Midbrain (tissue), 1 donor: ENCODE measurements at regions not wholly inside any gene's neighbourhood (a gene's known extent, or its start where the extent isn't known, plus 50 kb on each side); places are given as distances from the start of the nearest gene placed in this dataset.

Experiments used
- DNase-seq: peaks from one replicate; lab custom pipeline; 2025; lab: John Stamatoyannopoulos, UW

DNA sequence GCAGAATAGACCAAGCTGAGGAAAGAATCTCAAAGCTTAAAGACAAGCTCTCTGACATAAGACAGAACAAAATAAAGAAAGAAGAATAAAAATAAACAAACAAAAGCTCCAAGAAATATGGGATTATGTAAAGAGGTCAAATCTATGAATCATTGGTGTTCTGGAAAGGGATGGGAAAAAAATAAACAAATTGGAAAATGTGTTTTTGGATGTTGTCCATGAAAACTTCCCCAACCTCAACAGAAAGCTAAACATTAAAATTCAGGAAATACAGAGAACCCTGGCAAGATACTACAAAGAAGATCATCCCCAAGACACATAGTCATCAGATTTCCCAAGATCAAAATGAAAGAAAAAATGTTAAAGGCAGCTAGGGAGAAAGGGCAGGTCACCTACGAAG, 662.0 kb upstream of the CDH18 start:
- DNase-seq, result no peak

DNA sequence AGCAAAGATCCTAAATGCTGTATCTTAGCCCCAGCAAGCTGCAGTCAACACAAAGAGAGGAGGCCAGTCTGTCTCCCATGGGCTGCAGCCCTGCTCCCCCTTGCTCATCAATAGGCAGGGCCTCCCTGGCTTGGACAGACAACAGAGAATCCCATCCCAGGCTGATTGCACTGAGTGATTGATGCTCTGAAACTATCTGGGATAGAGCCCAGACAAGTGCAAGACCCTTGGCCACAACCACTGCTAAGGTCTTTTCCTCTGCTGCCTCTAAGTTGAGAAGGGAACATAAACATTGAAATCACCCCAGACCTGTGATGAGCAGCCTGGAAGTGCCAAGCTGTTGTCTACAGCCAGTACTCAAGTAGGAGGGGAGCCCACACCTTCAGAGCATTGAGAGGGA, 661.0 kb upstream of the CDH18 start:
- DNase-seq, result no peak

DNA sequence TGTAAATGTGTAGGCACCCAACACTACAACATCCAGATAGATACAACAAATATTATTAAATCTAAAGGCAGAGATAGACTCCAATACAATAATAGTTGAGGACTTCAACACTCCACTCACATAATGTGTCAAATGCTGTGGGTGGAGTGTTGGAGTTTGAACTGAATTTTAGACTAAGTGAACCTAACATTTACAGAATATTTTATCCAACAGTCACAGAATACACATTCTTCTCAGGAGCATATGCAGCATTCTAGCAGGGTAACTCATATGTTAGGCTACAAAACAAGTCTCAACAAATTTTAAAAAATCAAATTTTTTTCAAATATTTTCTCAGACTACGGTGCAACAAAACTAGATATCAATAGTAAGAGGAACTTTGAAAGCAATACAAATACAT, 648.7 kb upstream of the CDH18 start:
- no peak for DNase-seq

DNA sequence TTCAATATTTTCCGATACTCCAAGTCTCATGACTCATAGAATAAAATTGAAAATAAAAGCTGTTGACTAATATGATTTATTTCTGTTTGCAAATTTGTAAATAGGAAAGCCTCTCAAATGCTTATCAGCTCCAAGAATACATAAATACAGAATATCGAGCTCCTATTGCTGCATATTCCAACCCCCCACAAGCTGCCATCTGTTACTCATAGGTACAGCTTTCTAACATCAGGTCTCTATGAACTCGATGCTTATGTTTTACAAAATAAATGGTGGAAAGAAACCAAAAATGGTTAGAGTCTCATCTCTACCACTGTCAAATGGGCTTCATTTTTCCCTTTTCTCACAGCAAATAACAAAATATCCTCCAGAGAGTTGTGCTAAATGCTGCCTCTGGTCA, 631.6 kb upstream of the CDH18 start:
- no peak for DNase-seq

DNA sequence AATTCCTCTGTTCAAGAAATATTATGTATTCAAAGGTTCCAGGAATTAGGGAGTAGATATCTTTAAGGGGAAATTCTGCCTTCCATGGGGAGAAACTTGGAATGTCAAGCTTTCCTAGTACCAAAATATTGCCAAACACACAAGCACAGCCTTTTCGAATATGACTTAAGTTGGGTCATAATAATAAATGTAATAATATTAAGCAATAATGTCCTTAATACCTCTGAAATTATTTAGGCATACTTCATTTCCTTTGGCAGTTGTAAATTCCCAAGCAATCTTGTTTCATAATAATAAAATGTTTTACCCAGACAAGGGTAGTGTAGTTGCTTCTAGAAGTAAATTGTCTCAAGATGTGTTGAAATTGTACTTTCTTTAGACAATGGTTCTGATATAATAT, 630.3 kb upstream of the CDH18 start:
- DNase-seq, result no peak

DNA sequence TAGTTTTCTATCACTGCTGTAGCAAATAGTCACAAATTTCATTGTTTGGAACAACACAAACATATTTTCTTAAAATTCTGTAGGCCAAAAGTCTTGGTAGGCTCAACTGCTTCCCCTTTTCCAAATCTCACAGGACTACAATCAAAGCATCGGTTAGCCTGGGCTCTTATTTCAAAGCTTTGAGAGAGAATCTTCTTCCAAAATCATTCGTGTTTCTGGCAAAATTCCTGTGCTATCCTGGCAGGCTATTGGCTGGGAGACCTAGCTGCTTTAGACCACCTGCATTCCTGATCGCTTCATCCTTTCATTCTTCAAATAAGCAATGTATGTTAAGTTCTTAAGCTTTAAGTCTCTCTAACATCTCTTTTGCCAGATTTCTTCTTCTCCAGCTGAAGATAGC, 629.8 kb upstream of the CDH18 start:
- DNase-seq, result no peak

DNA sequence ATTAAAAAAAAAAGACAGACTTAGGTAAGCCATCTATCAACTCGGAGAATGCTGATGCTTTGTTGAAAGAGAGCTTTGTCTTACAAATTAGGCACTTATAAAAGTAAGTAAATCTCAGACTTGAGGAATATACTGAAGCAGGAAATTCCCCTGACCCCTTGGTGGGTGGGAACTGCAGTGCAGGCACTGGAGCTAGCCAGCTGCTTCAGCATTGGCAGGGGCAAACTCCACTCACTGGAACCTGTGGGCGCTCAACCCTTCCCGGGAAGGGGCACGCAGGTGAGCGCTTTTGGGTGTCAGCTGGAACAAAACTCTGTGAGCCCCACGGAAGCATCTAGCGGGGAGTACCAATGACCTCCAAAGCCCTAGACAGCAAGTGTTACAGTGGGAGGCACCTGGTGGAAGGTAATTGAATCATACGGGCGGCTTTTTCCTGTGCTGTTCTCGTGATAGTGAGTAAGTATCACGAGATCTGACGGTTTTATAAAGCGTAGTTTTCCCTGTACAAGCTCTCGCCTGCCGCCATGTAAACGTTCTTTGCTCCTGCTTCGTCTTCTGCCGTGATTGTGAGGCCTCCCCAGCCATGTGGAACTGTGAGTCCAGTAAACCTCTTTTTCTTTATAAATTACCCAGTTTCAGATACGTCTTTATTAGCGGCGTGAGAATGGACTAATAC, 628.0 kb upstream of the CDH18 start:
- no peak for DNase-seq

DNA sequence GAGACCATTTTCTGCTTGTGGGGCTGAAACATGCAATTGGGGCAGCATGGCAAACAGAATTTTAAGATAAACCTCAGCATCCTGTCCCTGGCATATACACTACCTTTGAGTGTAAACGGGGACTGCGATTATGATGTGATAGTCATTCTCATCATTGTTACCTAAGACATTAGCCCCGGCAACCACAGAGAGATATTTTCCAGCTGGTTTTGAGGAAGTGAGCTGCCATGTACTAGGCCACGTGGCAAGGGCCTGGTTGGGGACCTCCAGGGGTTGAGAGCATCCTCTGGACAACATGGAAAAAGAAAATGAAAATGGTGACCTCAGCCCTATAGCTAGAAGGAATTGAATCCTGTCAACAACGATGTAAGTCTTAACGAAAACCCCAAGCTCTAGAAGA, 623.6 kb upstream of the CDH18 start:
- no peak for DNase-seq

DNA sequence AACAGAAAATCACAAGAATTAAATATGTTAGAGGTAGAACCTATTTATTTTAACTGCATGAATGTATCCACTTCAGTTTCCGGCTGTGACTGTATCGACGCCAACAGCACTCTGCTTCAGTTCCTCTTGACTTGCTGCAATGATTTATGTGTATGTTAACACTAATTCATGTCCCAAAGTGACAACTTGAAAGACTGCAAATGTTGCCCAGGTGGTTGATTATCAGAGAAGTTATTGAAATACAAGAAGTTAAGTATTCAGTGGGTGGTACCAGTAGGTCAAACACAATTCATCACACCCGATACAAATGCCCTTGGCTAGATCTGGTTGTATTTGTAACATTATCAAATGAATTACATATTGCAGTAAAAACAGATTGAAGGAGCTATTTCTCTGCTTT, 622.7 kb upstream of the CDH18 start:
- DNase-seq, result no peak

DNA sequence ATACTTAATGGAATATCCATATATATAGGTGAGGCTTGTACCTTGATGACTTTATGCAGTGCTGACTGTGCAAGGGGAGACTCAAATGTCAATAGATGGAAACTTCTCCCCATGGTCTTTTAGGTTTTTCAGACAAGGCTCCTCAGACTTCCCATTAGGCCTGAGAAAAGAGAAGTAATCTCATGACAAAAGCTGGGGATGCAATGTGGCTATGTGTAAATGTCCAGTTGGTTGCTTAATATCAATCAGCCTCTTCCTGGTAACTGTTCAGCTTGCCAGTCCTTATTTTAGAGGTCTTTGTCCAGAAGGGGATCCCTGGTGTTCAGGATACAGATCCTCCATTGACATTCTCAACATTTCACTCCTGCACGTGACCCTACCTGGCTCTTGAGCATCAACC, 621.1 kb upstream of the CDH18 start:
- DNase-seq, result no peak

DNA sequence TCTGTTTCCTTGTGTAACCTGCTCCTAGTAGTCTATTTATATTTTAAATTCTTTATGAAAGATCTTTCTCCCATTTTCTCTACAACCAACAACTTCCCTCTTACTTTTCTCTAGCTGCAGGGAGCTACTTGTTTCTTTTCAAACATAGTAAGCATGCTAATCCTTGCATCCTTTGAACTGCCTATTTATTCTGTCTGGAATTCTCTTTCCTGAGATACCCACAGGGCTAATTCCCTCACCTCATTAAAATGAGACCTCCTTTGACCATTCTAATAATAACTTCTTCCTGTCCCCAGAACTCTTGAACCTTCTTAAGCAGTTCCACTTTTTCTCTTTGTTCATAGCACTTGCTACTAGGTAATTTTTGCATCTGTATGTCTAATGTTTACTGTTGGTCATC, 620.6 kb upstream of the CDH18 start:
- no peak for DNase-seq

DNA sequence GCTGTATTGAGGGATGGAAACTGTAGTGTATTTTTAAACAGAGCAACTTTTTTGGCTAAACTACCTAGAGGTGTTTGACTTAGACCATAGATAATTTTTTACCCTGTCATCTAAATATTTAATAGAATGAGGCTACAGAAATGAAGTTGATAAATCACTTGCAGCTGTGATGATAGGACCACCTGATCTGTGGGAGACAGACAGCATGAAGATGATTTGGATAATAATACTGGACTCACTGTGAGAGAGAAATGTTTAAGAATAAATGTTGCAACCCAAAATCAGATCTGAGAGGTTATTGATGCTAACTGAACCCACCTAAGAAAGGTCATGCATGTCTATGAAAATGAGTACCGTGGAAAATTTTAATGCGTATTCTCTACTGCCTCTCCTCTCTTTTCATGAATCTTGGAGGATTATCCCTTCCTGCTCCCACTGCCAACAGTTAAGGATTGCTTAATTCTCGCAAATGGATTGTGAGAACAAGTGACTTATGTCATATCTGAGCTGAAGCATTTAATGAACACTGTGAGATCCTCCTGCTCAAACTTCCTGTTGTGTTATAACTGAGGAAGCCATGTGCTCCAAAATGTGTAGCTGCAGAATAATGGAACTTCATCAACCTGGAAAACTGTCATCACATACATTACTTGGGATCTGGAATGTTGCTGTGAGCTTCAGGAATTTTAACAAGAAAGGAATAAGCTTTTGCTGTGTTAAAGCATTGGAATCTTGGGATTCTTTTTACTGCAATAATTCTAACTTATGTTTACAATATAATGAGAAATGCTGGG, 617.9 kb upstream of the CDH18 start:
- DNase-seq, result no peak

DNA sequence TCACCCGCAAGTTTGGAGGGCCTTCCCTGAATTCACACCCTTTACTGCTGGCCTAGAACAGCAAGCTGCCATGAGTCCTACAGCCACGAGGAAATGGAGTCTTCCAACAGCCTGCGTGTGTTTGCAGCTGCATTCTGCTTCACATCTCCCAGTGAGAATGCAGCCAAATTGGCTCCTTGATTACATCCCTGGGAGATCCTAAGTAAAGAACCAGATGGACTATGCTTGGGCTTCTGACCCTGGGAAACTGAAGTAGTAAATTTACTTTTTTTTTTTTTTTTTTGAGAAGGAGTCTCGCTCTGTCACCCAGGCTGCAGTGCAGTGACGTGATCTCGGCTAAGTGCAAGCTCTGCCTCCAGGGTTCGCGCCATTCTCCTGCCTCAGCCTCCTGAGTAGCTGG, 617.0 kb upstream of the CDH18 start:
- DNase-seq, result no peak

DNA sequence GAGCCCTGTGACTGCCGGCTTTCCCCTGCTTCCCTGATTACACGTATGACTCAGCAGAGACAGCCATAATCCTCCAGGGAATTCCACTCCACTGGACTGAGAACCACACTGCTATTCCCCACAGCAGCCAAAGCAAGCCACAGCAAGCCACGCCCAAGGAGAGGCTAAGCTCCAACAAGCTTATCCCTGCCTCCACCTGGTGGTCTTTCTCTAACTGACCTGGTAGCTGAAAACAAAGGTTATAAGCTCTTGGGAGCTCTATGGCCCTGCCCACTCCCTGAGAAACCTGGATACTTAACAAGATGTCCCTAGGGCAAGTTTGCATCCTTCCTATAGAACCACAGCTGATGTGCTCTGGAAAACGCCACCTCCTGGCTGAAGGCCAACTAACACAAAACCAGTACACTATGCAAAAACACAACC, 613.7 kb upstream of the CDH18 start:
- DNase-seq, result no peak

DNA sequence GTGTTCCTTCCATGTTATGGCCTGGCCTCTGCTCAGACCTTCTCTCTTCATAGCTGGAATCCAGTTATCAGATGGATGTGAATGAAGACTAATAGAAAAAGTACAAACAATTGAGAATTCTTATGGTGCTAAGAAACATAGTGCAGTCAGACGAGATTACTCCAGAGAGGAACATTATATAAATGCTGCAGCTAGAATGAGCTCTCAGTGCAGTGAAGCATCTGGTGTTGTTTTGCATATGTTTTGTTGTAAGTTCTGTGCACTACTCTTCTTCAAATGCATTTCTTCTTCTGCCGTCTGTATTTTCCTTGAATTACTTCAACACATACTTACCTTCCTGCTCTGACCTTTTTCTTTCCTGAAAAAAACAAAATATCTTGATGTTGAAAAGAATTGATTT, 602.4 kb upstream of the CDH18 start:
- no peak for DNase-seq

DNA sequence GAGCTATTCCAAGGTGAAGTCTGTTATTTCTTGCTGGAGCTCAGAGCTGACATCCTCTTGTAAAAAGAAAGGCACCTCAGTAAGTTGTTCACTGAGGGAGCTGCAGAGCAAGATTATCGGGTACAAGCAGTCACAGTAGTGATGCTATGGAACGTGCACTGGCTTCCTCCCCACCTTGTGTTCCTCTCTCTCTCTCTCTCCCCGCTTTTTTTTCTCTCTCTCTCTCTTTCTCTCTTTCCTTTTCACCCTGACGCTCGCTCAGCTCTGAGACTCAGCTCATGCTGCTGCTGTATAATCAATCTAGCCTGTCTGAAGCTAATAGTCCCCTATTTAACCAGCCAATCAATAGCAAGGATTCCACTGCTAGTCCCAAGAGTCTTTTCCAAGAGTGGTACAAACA, 587.6 kb upstream of the CDH18 start:
- no peak for DNase-seq

DNA sequence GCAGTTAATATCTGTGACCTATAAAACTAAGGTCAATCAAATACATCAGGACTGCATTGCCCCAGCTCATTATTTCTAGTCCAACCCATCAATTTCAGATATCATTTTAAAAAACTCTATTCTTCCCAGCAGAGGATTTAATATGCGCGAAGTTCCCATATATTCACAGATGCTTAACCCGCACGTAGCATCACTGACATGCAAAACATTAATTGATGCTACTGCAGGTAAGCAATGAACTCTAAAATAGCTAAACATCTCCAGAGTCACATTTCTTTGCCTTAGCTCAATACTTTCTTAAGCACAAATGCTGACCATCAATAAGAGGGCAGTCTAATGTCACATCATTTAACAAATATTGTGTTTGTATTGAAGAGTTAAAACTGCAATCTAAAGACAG, 586.6 kb upstream of the CDH18 start:
- no peak for DNase-seq

DNA sequence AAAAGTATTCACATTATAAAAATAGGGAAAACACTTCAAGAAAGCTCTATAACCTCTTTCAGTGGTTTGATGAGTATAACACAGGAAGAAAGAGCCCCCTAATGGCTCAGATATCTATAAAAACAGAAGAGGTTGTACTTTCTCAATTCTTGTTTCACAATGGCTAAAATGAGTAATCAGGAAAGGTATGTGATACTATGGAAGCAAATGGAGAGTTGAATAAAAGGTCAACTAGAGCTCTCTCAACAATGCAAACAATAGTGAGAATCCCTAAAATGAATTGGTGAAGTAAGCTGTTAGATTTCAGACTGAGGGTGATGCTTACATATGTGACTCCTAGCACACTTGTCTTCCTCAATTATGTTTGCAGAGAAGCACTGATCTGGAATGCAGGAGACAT, 584.6 kb upstream of the CDH18 start:
- DNase-seq, result no peak

DNA sequence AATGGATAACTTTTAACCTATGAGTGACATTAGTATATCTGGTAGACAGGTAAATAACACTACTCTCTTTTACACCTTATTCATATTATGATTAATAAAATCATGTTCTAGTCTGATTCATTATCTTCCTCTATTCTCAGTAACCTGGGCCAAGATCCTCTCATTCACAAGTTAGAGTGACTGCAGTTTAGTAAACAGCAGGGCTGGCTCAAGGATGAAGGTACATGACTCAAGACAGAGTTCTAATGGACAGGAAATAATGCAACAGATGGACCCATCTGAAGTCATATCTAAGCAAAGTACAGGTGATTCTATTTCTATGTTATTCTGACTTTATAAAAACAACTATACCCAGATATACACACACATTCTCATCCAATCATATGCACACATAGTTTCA, 582.5 kb upstream of the CDH18 start:
- no peak for DNase-seq

DNA sequence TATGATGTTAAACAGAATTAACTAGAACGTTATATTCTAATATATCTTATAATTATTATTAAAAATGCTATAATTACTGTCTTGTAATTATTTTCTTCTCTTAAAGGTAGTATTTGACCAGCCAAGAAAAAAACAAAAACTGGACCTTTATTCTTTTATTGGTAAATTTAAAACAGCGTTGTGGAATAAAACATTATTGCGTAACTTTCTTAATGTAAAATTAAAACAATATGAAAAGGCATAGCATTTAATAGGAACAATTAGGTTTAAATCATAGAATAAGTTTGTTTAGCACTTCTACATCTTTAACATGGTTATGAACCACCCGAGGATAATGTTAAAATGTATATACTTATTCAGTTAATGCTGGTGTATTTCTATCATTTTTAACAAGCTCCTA, 574.5 kb upstream of the CDH18 start:
- DNase-seq, result no peak

DNA sequence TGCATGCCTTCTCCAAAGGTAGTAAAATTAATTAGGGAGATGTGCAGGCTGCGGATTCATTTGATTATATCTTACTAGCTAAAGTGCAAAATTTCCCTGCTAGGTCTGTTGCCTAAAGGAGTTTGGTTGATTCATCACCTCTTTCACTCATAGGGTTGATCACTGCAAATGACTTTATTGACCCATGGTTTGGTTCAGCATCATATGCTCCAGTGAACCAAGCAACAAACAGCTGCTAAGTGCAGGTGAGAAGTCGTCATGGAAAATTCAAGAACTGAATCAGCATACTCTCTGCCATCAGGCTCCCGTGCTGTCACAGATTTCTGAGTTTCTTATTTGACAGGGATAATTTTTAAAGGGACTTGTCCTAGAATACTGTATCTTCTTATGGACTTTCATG, 571.8 kb upstream of the CDH18 start:
- DNase-seq, result no peak

DNA sequence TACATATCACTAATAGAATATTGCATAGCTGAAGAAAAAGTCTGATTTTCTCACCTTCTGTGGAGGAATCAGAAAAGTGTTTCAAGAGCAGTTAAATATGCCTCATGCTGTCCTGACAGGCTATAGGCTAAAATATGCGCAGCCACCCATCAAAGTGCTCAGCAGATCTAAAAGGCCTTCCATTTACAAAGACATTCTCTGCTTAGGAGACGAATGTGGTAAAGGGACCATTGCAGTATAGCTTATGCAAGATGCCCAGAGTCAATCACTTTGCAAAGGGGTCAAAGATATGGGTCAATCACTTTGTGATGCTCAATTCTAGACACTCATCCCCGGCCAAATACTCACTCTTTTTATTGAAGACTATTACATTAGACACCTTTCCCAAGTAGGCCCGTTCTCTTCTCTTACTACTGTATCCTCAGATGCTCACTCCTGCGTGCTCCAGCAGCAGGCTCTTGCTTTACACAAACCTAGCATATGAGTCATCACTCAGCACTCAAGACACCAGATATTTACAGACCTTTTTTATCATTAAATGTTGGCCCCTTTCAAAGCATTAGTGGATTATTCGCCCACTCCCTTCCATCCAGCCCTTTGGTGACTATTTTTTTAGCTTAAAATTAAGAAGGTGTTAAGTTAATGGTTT, 568.2 kb upstream of the CDH18 start:
- no peak for DNase-seq

DNA sequence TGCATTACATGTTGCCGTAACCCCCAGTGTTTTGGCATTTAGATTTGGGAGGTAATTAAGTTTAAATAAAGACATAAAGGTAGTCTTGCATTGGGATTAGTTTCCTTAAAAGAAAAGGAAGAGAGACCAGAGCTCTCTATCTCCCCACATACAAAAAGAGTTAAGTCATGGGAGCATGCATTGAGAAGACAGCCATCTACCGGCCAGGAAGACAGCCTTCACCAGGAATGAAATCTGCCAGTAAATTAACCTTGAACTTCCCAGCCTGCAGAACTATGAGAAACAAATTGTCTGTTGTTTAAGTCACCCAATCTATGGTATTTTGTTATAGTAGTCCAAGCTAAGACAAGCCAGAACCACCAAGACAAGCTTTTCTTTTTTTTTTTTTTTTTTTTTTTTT, 567.0 kb upstream of the CDH18 start:
- no peak for DNase-seq
